ENCODE measurements at regions not wholly inside any gene's neighbourhood (a gene's known extent, or its start where the extent isn't known, plus 50 kb on each side); places are given as distances from the start of the nearest gene placed in this dataset.
"Not testable (repeated sequence)": the region's sequence is repeated elsewhere in the genome, so short reads cannot be mapped to it uniquely, and the experiment has no call there.

GRCh38 chr20:57092900-57093530, 173.4 kb downstream of the BMP7 start:
- no peak for DNase-seq

- DNase-seq: no peak
Measured at GRCh38 chr20:57093766-57094165, 172.7 kb downstream of the BMP7 start.

DNA sequence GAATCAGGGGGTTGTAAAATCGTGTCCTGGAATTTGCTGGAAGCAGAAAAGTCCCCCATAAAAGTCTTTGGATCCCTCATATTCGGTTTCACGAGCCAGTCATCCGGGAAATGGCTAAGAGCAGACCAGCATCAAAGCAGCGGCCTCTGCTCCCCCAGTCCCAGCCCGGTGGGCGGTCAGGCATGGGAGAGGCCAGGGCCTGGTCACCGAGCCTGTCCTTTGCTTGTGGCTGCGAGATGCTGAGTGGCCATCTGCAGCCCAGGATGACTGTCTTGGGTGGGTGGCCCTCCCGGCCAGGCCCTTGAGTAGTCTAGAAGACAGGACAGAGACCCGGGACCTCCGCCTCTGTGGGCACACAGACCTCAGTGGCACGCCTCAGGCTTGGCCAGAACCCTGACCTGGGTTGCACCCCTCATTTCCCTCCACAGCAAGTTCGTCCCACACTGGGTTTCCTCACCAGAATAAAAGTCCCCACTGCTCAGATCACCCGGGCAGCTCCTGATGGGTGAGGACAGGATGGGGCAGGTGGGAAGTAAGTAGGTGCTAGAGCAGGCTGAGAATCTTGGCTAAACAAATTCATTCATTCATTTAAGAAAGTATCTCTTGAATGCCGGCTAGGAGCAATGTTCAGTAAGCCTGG, 172.1 kb downstream of the BMP7 start:
- no peak for DNase-seq

GRCh38 chr20:57094991-57095390, 171.4 kb downstream of the BMP7 start:
- no peak for DNase-seq

DNA sequence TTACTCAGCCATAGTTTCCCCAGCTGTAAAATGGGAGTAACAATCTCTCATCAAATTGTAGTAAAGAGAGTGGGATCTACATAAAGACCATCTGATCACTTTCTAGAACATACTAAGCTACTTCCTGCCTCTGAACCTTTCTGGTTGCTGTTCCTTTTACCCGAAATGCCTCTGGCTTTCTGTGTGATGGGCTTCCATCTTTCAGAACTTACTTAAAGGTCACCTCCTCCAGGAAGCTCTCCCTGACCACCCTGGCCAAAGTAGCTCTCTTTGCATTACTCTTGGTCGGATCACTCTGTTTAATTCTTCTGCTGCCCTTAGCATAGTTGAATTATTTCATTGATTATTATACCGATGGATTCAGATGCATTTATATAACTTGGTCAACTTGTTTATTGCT, 171.0 kb downstream of the BMP7 start:
- no peak for DNase-seq

- DNase-seq: no peak
Measured at GRCh38 chr20:57097245-57097915, 169.1 kb downstream of the BMP7 start.

DNA sequence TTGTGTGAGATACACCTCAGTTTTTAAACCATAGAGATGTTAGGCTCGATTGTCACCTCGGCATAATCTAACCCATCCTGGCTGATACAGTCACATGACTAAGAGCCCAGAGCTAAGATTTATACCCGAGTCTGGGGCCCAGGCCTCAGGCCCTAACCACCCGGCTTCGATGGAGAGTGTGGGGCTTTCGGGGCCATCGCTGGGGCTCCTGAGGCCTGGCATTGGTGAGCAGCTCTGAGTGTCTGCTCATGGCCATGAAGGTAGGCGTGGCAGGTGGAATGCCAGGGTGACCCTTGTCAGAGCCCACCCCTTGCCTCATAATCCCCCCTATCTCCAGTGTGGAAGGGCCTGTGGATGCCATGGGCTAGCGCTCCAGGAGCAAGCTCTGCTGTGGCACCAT, 164.3 kb downstream of the BMP7 start:
- no peak for DNase-seq

DNA sequence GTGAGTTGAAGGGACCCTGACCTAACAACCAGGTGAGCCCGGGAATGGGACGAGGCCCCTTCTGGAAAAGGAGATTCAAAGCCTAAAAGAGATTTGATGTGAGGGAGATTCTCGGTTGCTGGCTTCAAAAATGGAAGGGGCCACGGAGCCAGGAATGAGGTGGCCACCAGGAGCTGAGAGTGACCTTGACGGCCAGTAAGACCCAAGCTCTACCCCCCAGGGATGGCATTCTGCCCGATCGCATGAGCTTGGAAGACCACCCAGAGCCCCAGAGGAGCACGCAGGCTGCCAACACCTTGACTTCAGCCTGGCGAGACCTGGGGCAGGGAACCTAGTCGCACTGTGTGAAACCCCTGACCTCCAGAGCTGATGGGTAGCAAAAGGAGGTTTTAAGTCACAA, 163.9 kb downstream of the BMP7 start:
- DNase-seq: no peak

GRCh38 chr20:57103146-57103800, 163.2 kb downstream of the BMP7 start:
- no peak for DNase-seq

DNA sequence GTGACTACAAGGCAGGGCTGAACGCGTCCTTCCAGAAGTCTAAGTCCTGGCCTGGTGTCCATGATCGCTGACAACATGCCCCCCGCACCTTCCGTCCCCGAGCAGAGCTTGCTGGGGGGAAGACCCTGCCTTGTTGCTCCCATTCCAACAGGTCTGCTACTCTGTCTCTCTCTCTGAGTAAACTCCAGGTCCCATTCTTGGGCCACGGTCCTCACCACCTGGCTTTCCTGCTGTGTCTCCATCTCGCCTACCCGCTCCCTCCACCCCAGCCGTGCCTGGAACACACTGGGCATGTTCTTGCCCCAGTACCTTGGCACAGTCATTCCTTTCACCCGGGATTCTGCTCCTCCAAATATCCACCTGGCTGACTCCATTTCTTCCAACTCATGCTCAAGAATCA, 162.3 kb downstream of the BMP7 start:
- DNase-seq: no peak

DNA sequence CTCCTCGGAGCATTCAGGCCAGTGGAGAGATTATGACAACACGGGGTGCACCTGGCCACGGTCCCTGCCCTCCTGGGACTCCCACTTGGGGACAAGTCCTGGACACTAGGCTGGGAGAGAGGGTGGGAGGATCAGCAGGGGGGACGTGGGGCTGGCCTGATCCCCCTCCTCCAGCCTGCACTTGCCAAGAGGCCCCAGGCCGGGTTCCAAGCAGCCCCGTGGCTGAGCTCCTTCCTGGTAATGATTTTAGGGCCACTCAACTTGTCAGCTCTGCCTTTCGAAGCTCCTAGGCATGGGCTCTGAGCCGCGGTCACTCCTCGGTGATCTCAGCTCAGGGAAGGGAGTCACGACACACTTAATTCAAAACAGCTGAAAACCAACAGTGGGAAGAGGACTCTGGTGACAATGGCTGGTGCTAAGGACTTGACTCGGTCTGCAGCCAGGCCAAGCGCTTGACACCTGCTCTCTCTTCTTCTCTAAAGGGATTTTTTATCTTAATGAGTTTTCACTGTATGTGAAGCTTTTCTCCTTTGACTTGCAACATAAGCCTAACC, 161.7 kb downstream of the BMP7 start:
- no peak for DNase-seq

- DNase-seq: no peak
Measured at GRCh38 chr20:57106030-57106682, 160.3 kb downstream of the BMP7 start.

- DNase-seq: no peak
Measured at GRCh38 chr20:57106692-57107091, 159.7 kb downstream of the BMP7 start.

DNA sequence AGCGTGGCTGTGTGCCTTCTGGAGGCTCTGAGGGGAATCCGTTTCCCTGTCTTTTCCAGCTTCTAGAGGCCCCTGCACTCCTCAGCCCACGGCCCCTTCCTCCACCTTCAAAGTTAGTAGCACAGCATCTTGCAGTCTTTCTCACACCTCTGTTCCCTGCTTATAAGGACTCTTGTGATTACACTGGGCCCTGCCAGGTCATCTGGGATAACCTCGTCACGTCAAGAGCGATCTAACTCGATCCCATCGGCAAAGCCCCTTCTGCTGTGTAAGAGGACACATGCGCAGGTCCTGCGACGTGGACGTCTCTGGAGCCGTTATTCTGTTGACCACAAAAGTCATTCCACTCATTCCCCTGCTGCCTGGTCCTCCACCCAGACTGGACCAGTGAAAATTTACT, 159.2 kb downstream of the BMP7 start:
- no peak for DNase-seq

- no peak for DNase-seq
Measured at GRCh38 chr20:57108218-57108617, 158.2 kb downstream of the BMP7 start.

- DNase-seq: no peak
Measured at GRCh38 chr20:57108742-57109570, 157.5 kb downstream of the BMP7 start.

- no peak for DNase-seq
Measured at GRCh38 chr20:57109571-57109953, 156.9 kb downstream of the BMP7 start.

- DNase-seq: not testable (repeated sequence)
Measured at GRCh38 chr20:57110121-57111027, 156.1 kb downstream of the BMP7 start.

DNA sequence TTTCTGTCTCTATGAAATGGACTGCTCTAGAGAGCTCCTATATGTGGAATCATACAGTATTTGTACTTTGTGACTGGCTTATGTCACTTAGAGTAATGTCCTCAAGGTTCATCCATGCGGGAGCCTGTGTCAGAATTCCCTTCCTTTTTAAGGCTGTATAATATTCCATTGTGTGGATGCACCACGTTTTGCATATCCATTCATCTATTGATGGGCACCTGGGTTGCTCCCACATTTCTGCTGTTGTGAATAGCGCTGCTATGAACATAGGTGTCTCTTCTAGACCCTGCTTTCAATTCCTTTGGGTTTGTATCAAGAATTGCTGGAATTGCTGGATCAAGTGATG, 155.4 kb downstream of the BMP7 start:
- no peak for DNase-seq

DNA sequence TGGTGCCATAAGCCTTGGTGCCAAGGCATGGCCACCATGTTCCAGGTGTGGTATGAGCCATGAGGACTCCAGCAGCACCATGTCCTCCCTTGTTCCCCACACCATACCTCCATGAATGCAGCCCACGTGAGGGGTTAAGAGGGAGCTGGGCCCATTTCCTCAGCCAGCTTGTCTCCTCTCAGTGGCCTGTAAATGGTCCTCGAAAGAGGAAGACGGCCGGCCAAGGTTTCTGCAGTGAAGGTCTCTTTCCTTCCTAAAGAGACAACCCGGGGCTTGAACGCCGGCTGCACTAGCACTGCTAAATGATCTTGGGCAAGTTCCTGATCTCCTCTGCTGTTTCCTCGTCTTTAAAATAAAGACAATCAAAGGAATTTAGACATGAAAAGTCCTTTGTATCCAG, 154.0 kb downstream of the BMP7 start:
- DNase-seq: no peak
